ENCODE measurements at regions not wholly inside any gene's neighbourhood (a gene's known extent, or its start where the extent isn't known, plus 50 kb on each side); places are given as distances from the start of the nearest gene placed in this dataset.

- TF ChIP-seq POLR2AphosphoS5 (IDR thresholded peaks at IDR 0.05; ENCODE audit: low read depth) (no peak), CTCF (IDR thresholded peaks at IDR 0.05; ENCODE audit: insufficient read depth, low read length) (no peak), REST (IDR thresholded peaks at IDR 0.05; ENCODE audit: insufficient replicate concordance, low read depth) (no peak), GABPA (IDR thresholded peaks at IDR 0.05; ENCODE audit: low read depth) (no peak), SPI1 (IDR thresholded peaks at IDR 0.05; ENCODE audit: borderline replicate concordance, low read depth) (no peak)
Measured at GRCh38 chr9:26604076-26604662, 288.4 kb downstream of the CAAP1 start.
